ENCODE measurements at regions not wholly inside any gene's neighbourhood (a gene's known extent, or its start where the extent isn't known, plus 50 kb on each side); places are given as distances from the start of the nearest gene placed in this dataset.

- no peaks in the 10 kb centered on the region for H3K36me3 ChIP-seq (ENCODE audit: insufficient read depth)
- no peak overlapping the region for H3K4me3 ChIP-seq (ENCODE audit: low read depth, low read length)
- DNase-seq (ENCODE audit: extremely low spot score), result no peak
- WGBS, result 96% methylated on average over 4 of the region's 4 CpGs
- no peak overlapping the region for H3K27ac ChIP-seq (ENCODE audit: low read depth)
- H3K4me1 ChIP-seq (ENCODE audit: insufficient read depth), result no peaks in the 10 kb centered on the region
Measured at GRCh38 chr10:78736926-78737630, 331.7 kb upstream of the ZMIZ1 start.

- Histone ChIP-seq H3K36me3 (ENCODE audit: insufficient read depth) (no peaks in the 10 kb centered on the region), H3K4me3 (ENCODE audit: low read depth, low read length) (no peak overlapping the region), H3K4me1 (ENCODE audit: insufficient read depth) (no peaks in the 10 kb centered on the region), H3K27ac (ENCODE audit: low read depth) (no peak overlapping the region)
- no peak for DNase-seq (ENCODE audit: extremely low spot score)
- 87% methylated on average over 7 of the region's 7 CpGs for WGBS
Measured at GRCh38 chr10:78737883-78738856, 330.6 kb upstream of the ZMIZ1 start.

- H3K36me3 ChIP-seq (ENCODE audit: insufficient read depth), result no peaks in the 10 kb centered on the region
- no peak for DNase-seq (ENCODE audit: extremely low spot score)
- H3K27ac ChIP-seq (ENCODE audit: low read depth), result no peak overlapping the region
- no peak overlapping the region for H3K4me3 ChIP-seq (ENCODE audit: low read depth, low read length)
- no peaks in the 10 kb centered on the region for H3K4me1 ChIP-seq (ENCODE audit: insufficient read depth)
- WGBS, result 97% methylated on average over 5 of the region's 5 CpGs
Measured at GRCh38 chr10:78738861-78739260, 329.9 kb upstream of the ZMIZ1 start.

GRCh38 chr10:78739444-78740053 is 329.2 kb upstream of the ZMIZ1 start:
- DNase-seq (ENCODE audit: extremely low spot score), result no peak
- H3K4me1 ChIP-seq (ENCODE audit: insufficient read depth), result no peaks in the 10 kb centered on the region
- WGBS, result 95% methylated on average over 4 of the region's 4 CpGs
- no peak overlapping the region for H3K27ac ChIP-seq (ENCODE audit: low read depth)
- no peaks in the 10 kb centered on the region for H3K36me3 ChIP-seq (ENCODE audit: insufficient read depth)
- no peak overlapping the region for H3K4me3 ChIP-seq (ENCODE audit: low read depth, low read length)

GRCh38 chr10:78740976-78741915 is 327.5 kb upstream of the ZMIZ1 start:
- no peak for DNase-seq (ENCODE audit: extremely low spot score)
- Histone ChIP-seq H3K36me3 (ENCODE audit: insufficient read depth) (no peaks in the 10 kb centered on the region), H3K27ac (ENCODE audit: low read depth) (no peak overlapping the region), H3K4me3 (ENCODE audit: low read depth, low read length) (no peak overlapping the region), H3K4me1 (ENCODE audit: insufficient read depth) (no peaks in the 10 kb centered on the region)
- WGBS, result 58% methylated on average over 5 of the region's 5 CpGs

- 97% methylated on average over 5 of the region's 5 CpGs for WGBS
- Histone ChIP-seq H3K27ac (ENCODE audit: low read depth) (no peak overlapping the region), H3K4me3 (ENCODE audit: low read depth, low read length) (no peak overlapping the region), H3K36me3 (ENCODE audit: insufficient read depth) (no peaks in the 10 kb centered on the region), H3K4me1 (ENCODE audit: insufficient read depth) (no peaks in the 10 kb centered on the region)
- no peak for DNase-seq (ENCODE audit: extremely low spot score)
Measured at GRCh38 chr10:78742406-78742729, 326.4 kb upstream of the ZMIZ1 start.

GRCh38 chr10:78742730-78743615 is 325.8 kb upstream of the ZMIZ1 start:
- WGBS, result 83% methylated on average over 12 of the region's 12 CpGs
- Histone ChIP-seq H3K36me3 (ENCODE audit: insufficient read depth) (no peaks in the 10 kb centered on the region), H3K4me1 (ENCODE audit: insufficient read depth) (no peaks in the 10 kb centered on the region), H3K27ac (ENCODE audit: low read depth) (no peak overlapping the region), H3K4me3 (ENCODE audit: low read depth, low read length) (no peak overlapping the region)
- no peak for DNase-seq (ENCODE audit: extremely low spot score)

GRCh38 chr10:78744056-78744455 is 324.7 kb upstream of the ZMIZ1 start:
- Histone ChIP-seq H3K27ac (ENCODE audit: low read depth) (no peak overlapping the region), H3K4me3 (ENCODE audit: low read depth, low read length) (no peak overlapping the region), H3K4me1 (ENCODE audit: insufficient read depth) (no peaks in the 10 kb centered on the region), H3K36me3 (ENCODE audit: insufficient read depth) (no peaks in the 10 kb centered on the region)
- 91% methylated on average over 5 of the region's 5 CpGs for WGBS
- DNase-seq (ENCODE audit: extremely low spot score), result no peak

GRCh38 chr10:78744491-78745090 is 324.2 kb upstream of the ZMIZ1 start:
- H3K4me3 ChIP-seq (ENCODE audit: low read depth, low read length), result no peak overlapping the region
- no peak overlapping the region for H3K27ac ChIP-seq (ENCODE audit: low read depth)
- 70% methylated on average over 10 of the region's 10 CpGs for WGBS
- DNase-seq (ENCODE audit: extremely low spot score), result no peak
- no peaks in the 10 kb centered on the region for H3K36me3 ChIP-seq (ENCODE audit: insufficient read depth)
- no peaks in the 10 kb centered on the region for H3K4me1 ChIP-seq (ENCODE audit: insufficient read depth)

- Histone ChIP-seq H3K27ac (ENCODE audit: low read depth) (no peak overlapping the region), H3K4me1 (ENCODE audit: insufficient read depth) (no peaks in the 10 kb centered on the region), H3K36me3 (ENCODE audit: insufficient read depth) (no peaks in the 10 kb centered on the region), H3K4me3 (ENCODE audit: low read depth, low read length) (no peak overlapping the region)
- WGBS, result 80% methylated on average over 4 of the region's 4 CpGs
- DNase-seq (ENCODE audit: extremely low spot score), result no peak
Measured at GRCh38 chr10:78745441-78745840, 323.3 kb upstream of the ZMIZ1 start.

- no peak for DNase-seq (ENCODE audit: extremely low spot score)
- no peaks in the 10 kb centered on the region for H3K4me1 ChIP-seq (ENCODE audit: insufficient read depth)
- 96% methylated on average over 11 of the region's 11 CpGs for whole genome bisulfite sequencing
- H3K27ac ChIP-seq (ENCODE audit: low read depth), result no peak overlapping the region
- H3K36me3 ChIP-seq (ENCODE audit: insufficient read depth), result no peaks in the 10 kb centered on the region
- H3K4me3 ChIP-seq (ENCODE audit: low read depth, low read length), result no peak overlapping the region
Measured at GRCh38 chr10:78746155-78746763, 322.5 kb upstream of the ZMIZ1 start.
